ENCODE measurements at regions not wholly inside any gene's neighbourhood (a gene's known extent, or its start where the extent isn't known, plus 50 kb on each side); places are given as distances from the start of the nearest gene placed in this dataset.

DNA sequence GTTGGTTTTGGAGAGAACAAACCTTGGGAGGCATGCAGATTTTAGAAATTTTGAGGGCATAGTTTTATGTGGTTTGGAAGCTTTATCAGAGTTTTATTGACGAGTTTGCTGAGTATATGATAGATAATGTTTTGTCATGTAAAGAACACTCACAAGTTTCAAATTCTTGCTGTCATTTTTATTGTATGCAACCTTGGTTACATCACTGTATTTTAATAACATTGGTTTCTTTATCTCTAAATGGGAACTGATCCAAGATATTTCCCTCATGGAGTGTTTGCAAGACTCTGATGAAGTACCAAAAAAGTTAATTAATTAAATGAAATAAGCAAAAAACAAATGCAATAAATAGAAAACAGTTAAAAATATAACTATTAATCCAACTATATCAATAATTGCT lies 170.3 kb downstream of the SMC2 start:
- Mint-ChIP-seq H3K9me3 (peaks cover 4% of the 10 kb centered on the region), H3K4me3 (no peak overlapping the region), H3K27me3 (no peaks in the 10 kb centered on the region), H3K4me1 (ENCODE audit: low read depth) (no peaks in the 10 kb centered on the region), H3K36me3 (ENCODE audit: low read depth) (no peaks in the 10 kb centered on the region), H3K27ac (no peak overlapping the region)
- H3K4me1 ChIP-seq (ENCODE audit: insufficient read depth, low read length), result no peaks in the 10 kb centered on the region
- TF ChIP-seq, protein P1, sequence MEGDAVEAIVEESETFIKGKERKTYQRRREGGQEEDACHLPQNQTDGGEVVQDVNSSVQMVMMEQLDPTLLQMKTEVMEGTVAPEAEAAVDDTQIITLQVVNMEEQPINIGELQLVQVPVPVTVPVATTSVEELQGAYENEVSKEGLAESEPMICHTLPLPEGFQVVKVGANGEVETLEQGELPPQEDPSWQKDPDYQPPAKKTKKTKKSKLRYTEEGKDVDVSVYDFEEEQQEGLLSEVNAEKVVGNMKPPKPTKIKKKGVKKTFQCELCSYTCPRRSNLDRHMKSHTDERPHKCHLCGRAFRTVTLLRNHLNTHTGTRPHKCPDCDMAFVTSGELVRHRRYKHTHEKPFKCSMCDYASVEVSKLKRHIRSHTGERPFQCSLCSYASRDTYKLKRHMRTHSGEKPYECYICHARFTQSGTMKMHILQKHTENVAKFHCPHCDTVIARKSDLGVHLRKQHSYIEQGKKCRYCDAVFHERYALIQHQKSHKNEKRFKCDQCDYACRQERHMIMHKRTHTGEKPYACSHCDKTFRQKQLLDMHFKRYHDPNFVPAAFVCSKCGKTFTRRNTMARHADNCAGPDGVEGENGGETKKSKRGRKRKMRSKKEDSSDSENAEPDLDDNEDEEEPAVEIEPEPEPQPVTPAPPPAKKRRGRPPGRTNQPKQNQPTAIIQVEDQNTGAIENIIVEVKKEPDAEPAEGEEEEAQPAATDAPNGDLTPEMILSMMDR (IDR thresholded peaks at IDR 0.05), result no peak
- intact Hi-C loops (cut with DNase I, micrococcal nuclease), result no loop called here
- ChIA-PET POLR2A (no interaction called here), CTCF (no interaction called here)
- H3K27me3 ChIP-seq (ENCODE audit: control insufficient read depth in 1 of 2, insufficient read depth in 2 of 2, low read length in 2 of 2), result no peaks in the 10 kb centered on the region
- H3K9me3 ChIP-seq (ENCODE audit: control insufficient read depth in 1 of 2, insufficient read depth in 1 of 2, low read length in 2 of 2), result no peaks in the 10 kb centered on the region
- no peak for ATAC-seq (ENCODE audit: poor library complexity)
- H3K27ac ChIP-seq (ENCODE audit: low read depth in 1 of 2, low read length in 2 of 2), result no peak overlapping the region
- H3K4me3 ChIP-seq (ENCODE audit: low read length), result no peak overlapping the region
- no peak for DNase-seq
- no peaks in the 10 kb centered on the region for H3K36me3 ChIP-seq (ENCODE audit: insufficient read depth, low read length)

DNA sequence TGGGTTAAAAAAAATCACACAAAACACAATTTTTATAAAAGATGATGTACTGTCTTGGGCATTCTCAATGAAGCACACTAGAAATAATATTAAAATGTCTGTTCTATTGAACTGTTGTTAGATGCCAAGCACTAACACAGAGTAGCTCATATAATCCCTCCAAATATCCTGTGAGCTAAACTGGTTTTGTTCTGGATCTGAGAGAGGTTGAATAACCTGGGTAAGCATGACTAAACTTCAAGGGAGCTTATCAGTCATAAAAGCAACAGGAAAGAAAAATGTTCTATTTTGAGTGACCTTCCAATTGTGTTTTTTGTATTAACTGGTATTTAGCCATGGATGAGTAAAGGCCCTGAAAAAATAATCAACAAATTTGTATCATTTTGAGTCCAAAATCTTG lies 175.3 kb downstream of the SMC2 start:
- no peak for ATAC-seq (ENCODE audit: poor library complexity)
- Histone ChIP-seq H3K9me3 (ENCODE audit: control insufficient read depth in 1 of 2, insufficient read depth in 1 of 2, low read length in 2 of 2) (no peaks in the 10 kb centered on the region), H3K36me3 (ENCODE audit: insufficient read depth, low read length) (no peaks in the 10 kb centered on the region), H3K27me3 (ENCODE audit: control insufficient read depth in 1 of 2, insufficient read depth in 2 of 2, low read length in 2 of 2) (no peaks in the 10 kb centered on the region), H3K27ac (ENCODE audit: low read depth in 1 of 2, low read length in 2 of 2) (no peak overlapping the region), H3K4me1 (ENCODE audit: insufficient read depth, low read length) (no peaks in the 10 kb centered on the region), H3K4me3 (ENCODE audit: low read length) (no peak overlapping the region)
- CTCF ChIA-PET, result no interaction called here
- POLR2A ChIA-PET, result no interaction called here
- DNase-seq, result no peak
- TF ChIP-seq, protein P1 (IDR thresholded peaks at IDR 0.05), result no peak
- Mint-ChIP-seq H3K9me3 (peaks cover 4% of the 10 kb centered on the region), H3K36me3 (ENCODE audit: low read depth) (no peaks in the 10 kb centered on the region), H3K27me3 (no peaks in the 10 kb centered on the region), H3K4me3 (no peak overlapping the region), H3K27ac (no peak overlapping the region), H3K4me1 (ENCODE audit: low read depth) (no peaks in the 10 kb centered on the region)
- intact Hi-C loops (cut with DNase I, micrococcal nuclease), result no loop called here

DNA sequence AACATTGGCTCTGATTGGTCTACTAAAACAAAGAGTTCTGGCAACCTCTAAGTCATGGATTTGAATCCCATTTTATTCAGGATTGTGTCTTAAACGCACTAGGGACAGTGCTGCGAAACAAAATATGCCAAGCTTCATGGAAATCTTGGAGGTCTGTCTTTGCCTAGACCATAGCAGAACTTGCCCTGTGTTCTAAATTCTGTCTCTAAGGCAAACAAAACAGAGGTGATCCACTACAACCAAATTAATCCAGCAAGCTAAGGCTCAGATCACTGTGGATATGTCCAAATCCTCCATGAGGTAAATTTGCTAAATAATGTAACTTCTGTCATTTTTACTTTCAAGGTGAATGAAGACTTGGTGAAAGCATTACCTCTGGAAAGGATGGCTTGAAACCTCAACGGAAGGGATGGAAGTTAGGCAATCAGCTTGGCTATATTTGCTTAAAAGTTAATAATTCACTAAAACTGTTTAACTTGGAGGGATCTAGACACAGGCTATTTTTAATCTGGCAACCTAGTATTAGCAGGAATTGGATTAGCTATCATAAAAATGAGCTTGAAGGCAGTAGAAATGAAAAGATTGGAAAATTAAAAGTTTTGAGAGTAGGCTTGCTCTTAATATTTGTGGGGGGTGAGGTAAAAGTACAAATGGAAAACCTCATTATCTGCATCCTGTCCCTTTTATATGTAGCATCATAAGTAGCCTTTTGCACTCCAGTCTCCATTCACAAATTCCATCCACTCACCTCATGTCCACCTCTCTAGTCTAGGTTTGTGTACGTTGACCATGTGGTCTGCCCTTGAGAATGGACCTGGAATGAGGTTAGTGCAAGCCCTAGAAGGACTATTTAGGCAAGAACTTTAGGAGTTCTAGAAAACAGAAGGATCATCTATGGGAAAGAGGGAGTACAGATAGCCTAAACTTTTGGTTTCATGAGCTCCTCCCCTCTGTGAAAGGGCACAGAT lies 176.2 kb downstream of the SMC2 start:
- H3K4me3 ChIP-seq (ENCODE audit: low read length), result no peak overlapping the region
- Mint-ChIP-seq H3K4me1 (ENCODE audit: low read depth) (no peaks in the 10 kb centered on the region), H3K27ac (no peak overlapping the region), H3K27me3 (no peaks in the 10 kb centered on the region), H3K36me3 (ENCODE audit: low read depth) (no peaks in the 10 kb centered on the region), H3K9me3 (peaks cover 4% of the 10 kb centered on the region), H3K4me3 (no peak overlapping the region)
- H3K4me1 ChIP-seq (ENCODE audit: insufficient read depth, low read length), result no peaks in the 10 kb centered on the region
- POLR2A ChIA-PET, result interaction anchor here (1.2 kb wide), 1 partner anchor 10 kb away, joined by 3 read pairs; no protein-coding TSS in a partner anchor
- no peak for DNase-seq
- CTCF ChIA-PET, result no interaction called here
- ATAC-seq (ENCODE audit: poor library complexity), result no peak
- no peak overlapping the region for H3K27ac ChIP-seq (ENCODE audit: low read depth in 1 of 2, low read length in 2 of 2)
- TF ChIP-seq, protein P1 (IDR thresholded peaks at IDR 0.05), result no peak
- no peaks in the 10 kb centered on the region for H3K36me3 ChIP-seq (ENCODE audit: insufficient read depth, low read length)
- no peaks in the 10 kb centered on the region for H3K27me3 ChIP-seq (ENCODE audit: control insufficient read depth in 1 of 2, insufficient read depth in 2 of 2, low read length in 2 of 2)
- no peaks in the 10 kb centered on the region for H3K9me3 ChIP-seq (ENCODE audit: control insufficient read depth in 1 of 2, insufficient read depth in 1 of 2, low read length in 2 of 2)
- intact Hi-C loops (cut with DNase I, micrococcal nuclease), result no loop called here
